Bronchial epithelial cell (primary cell): ENCODE measurements at regions not wholly inside any gene's neighbourhood (a gene's known extent, or its start where the extent isn't known, plus 50 kb on each side); places are given as distances from the start of the nearest gene placed in this dataset.

Experiments
- DNase-seq: peaks from one replicate; pipeline ENCODE4 v3.0.0-alpha.2; 2010; ENCODE audit warnings: low read depth
- FAIRE-seq: peaks from 2 replicates; lab custom pipeline; 2011; peaks lifted over from hg19 to GRCh38; lab: Jason Lieb, UNC
- H3K27me3 ChIP-seq: 2 replicates; pipeline ENCODE4 v1.5.1; 2011; ENCODE audit warnings: low read length; ENCODE audit not compliant: control insufficient read depth, insufficient read depth
- H3K36me3 ChIP-seq: 2 replicates; pipeline ENCODE4 v1.5.1; 2011; ENCODE audit warnings: low read length; ENCODE audit not compliant: control insufficient read depth, insufficient read depth
- H3K4me3 ChIP-seq: 2 replicates; pipeline ENCODE4 v1.5.1; 2011; ENCODE audit warnings: mild to moderate bottlenecking, low read depth, low read length, control low read depth
- CTCF ChIP-seq: IDR thresholded peaks from 2 replicates; pipeline ENCODE4 v1.5.1; 2011; ENCODE audit warnings: mild to moderate bottlenecking, moderate library complexity, low read length, control low read depth, inconsistent platforms; ENCODE audit not compliant: insufficient read depth, severe bottlenecking

DNA sequence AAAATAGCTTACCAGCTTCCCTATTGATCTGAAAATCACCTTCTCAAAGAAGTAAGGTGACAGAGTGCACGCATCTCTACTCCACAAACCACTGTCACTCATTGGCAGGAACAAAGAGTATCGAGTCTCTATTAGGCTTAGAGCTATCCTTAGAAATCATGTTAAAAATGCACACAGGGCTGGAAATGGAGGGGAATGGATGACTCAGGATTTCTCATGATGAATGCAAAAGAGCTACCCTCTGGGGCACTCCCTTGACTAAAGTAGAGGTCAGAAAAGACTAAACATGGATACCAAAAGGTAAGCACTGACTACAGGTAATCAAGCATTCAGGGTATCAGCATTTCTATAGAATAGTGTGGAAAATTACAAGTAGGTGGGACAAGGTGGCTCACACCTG, 96.1 kb upstream of the ANO4 start:
- no peak for FAIRE-seq
- Histone ChIP-seq H3K36me3 (no peaks in the 10 kb centered on the region), H3K27me3 (no peaks in the 10 kb centered on the region), H3K4me3 (no peak overlapping the region)
- no peak for TF ChIP-seq CTCF
- peak; percentile 65 for DNase-seq

GRCh38 chr12:100699209-100699608, 95.4 kb upstream of the ANO4 start:
- no peak for DNase-seq
- TF ChIP-seq CTCF = no peak
- Histone ChIP-seq H3K27me3 (no peaks in the 10 kb centered on the region), H3K4me3 (no peak overlapping the region), H3K36me3 (no peaks in the 10 kb centered on the region)
- no peak for FAIRE-seq

DNA sequence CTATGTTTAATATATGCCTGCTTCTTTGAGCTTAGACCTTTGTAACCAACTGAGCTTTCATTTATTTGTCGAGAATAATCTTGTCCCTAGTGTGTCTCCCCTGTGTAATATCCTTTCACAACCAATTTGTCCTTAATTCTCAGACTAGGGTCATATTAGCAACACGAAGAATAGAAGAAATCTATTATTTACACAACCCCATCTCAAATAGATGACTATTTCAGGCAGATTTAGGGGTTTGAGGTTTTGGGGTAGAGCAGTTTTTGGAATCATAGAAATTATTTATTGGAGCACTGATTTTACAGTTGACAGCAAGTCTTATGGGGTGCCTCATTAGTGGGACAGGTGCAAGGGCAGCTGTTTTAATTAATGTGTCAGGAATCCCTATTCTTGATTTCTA, 91.2 kb upstream of the ANO4 start:
- no peak for FAIRE-seq
- no peak for DNase-seq
- no peak for TF ChIP-seq CTCF
- H3K4me3 ChIP-seq = no peak overlapping the region
- no peaks in the 10 kb centered on the region for H3K36me3 ChIP-seq
- no peaks in the 10 kb centered on the region for H3K27me3 ChIP-seq

DNA sequence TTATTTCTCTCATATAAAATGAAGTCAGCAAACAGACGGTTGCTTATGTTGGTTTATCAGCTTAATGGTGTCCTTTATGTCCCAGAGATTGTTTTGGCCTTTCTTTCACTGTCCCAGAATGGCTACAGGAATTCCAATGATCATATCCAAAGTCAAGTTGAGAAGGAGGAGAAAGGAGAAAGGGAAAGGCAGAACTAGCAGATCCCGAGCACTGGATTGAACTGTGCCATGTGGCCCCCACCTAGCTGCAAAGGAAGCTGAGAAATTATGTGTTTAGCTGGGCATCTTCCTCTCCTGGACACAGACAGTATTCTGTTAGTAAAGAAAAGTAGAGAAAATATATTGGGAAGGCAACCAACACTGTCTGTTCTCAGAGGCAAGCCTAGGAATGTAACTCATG, 90.7 kb upstream of the ANO4 start:
- TF ChIP-seq CTCF = no peak
- Histone ChIP-seq H3K4me3 (no peak overlapping the region), H3K27me3 (no peaks in the 10 kb centered on the region), H3K36me3 (no peaks in the 10 kb centered on the region)
- DNase-seq = no peak
- no peak for FAIRE-seq

GRCh38 chr12:100706033-100706432, 88.5 kb upstream of the ANO4 start:
- DNase-seq (peak; percentile 100), FAIRE-seq (peak; percentile 77)
- Histone ChIP-seq H3K27me3 (no peaks in the 10 kb centered on the region), H3K4me3 (no peak overlapping the region), H3K36me3 (no peaks in the 10 kb centered on the region)
- TF ChIP-seq CTCF = no peak

GRCh38 chr12:100708591-100708990, 86.0 kb upstream of the ANO4 start:
- FAIRE-seq = no peak

More at GRCh38 chr12:100708591-100708990, 86.0 kb upstream of the ANO4 start:
- no peak for TF ChIP-seq CTCF
- Histone ChIP-seq H3K4me3 (no peak overlapping the region), H3K36me3 (no peaks in the 10 kb centered on the region), H3K27me3 (no peaks in the 10 kb centered on the region)
- no peak for DNase-seq
